HCT116 (cell line): ENCODE measurements at regions not wholly inside any gene's neighbourhood (a gene's known extent, or its start where the extent isn't known, plus 50 kb on each side); places are given as distances from the start of the nearest gene placed in this dataset.

Source experiments
- ATAC-seq: fragments of 200-7000 bp; cut with Tn5 transposase; 2 replicates; pipeline ENCODE4 v1.9.1; 2020; ENCODE audit warnings: mild to moderate bottlenecking, moderate library complexity
- BruUV-seq: library from RNA; stranded (reverse); fragments of 400-500 nt; replicated peaks from 2 replicates; lab custom pipeline; 2021; lab: Mats Ljungman, UMichigan
- CTCF ChIA-PET: fragments of 300-600 bp; sonication (Branson Sonifier 250); formaldehyde crosslinking; loops from one replicate; lab custom pipeline; 2021; ENCODE audit warnings: antibody characterized with exemption; lab: Charles Lee
- POLR2A ChIA-PET: fragments of 300-600, 350-600 bp; sonication (Branson Sonifier 250); formaldehyde crosslinking; loops from one replicate; lab custom pipeline; 2021; ENCODE audit warnings: antibody characterized with exemption; lab: Charles Lee
- RAD21 ChIA-PET, 2 experiments: fragments of 300-600 bp; sonication (Branson Sonifier 250); formaldehyde crosslinking; loops; one replicate each; lab custom pipeline; 2023; ENCODE audit warnings: low total read pairs in 2 of 2; ENCODE audit not compliant: uncharacterized antibody in 2 of 2, unreplicated experiment in 2 of 2, low non-redundant PET in 1 of 2; lab: Charles Lee
- DNase-seq: peaks from one replicate; pipeline ENCODE4 v3.0.0-alpha.2; 2010; ENCODE audit warnings: low read depth, low spot score
- H2AFZ ChIP-seq: fragments of 200-600 bp; shearing (Covaris generic), sonication (generic); 2 replicates; pipeline ENCODE4 v1.6.1; 2017; ENCODE audit warnings: low read depth, mixed run types, mixed read lengths, antibody characterized with exemption, low read length; ENCODE audit not compliant: poor library complexity, severe bottlenecking
- H3K27ac ChIP-seq: 2 replicates; pipeline ENCODE4 v1.5.1; 2012; ENCODE audit warnings: low read depth, low read length
- H3K27me3 ChIP-seq: fragments of 200-600 bp; sonication (generic); 2 replicates; pipeline ENCODE4 v1.6.1; 2016; ENCODE audit warnings: mixed run types, low read length, mixed read lengths; ENCODE audit not compliant: insufficient read depth
- H3K36me3 ChIP-seq, 2 experiments: fragments of 200-500 bp in 1 of 2; fragments of 200-600 bp in 1 of 2; sonication (Bioruptor generic) in 1 of 2; sonication (generic) in 1 of 2; 2 replicates each; pipeline versions ENCODE4 v1.5.1 to v1.6.1; 2014 to 2016; ENCODE audit warnings: low read length in 2 of 2, inconsistent platforms in 1 of 2, mixed read lengths in 1 of 2, mixed run types in 1 of 2; ENCODE audit not compliant: insufficient read depth in 2 of 2, control insufficient read depth in 1 of 2
- H3K4me1 ChIP-seq, 2 experiments: fragments of 200-600 bp in 1 of 2; sonication (generic) in 1 of 2; 2 replicates each; pipeline versions ENCODE4 v1.5.1 to v1.6.1; 2012 to 2017; ENCODE audit warnings: low read length in 2 of 2, inconsistent platforms in 1 of 2, mild to moderate bottlenecking in 1 of 2, mixed read lengths in 1 of 2, mixed run types in 1 of 2, moderate library complexity in 1 of 2; ENCODE audit not compliant: insufficient read depth in 2 of 2, control insufficient read depth in 1 of 2
- H3K4me2 ChIP-seq: fragments of 200-600 bp; sonication (generic); 2 replicates; pipeline ENCODE4 v1.6.1; 2017; ENCODE audit warnings: mixed run types, low read length, mixed read lengths
- H3K4me3 ChIP-seq, 2 experiments: fragments of 200-600 bp in 1 of 2; sonication (generic) in 1 of 2; replicated peaks in 1 of 2; 2 replicates each; pipeline ENCODE4 v1.5.1; 2011 to 2016; ENCODE audit warnings: low read length in 2 of 2, control low read depth in 1 of 2, low read depth in 1 of 2, mild to moderate bottlenecking in 1 of 2, mixed read lengths in 1 of 2, mixed run types in 1 of 2
- H3K79me2 ChIP-seq: fragments of 200-600 bp; sonication (generic); 2 replicates; pipeline ENCODE4 v1.6.1; 2017; ENCODE audit warnings: mild to moderate bottlenecking, mixed run types, low read length, moderate library complexity, mixed read lengths; ENCODE audit not compliant: insufficient read depth
- H3K9ac ChIP-seq: fragments of 200-600 bp; sonication (generic); 2 replicates; pipeline ENCODE4 v1.6.1; 2016; ENCODE audit warnings: low read length, mixed read lengths
- H3K9me2 ChIP-seq: fragments of 200-600 bp; sonication (generic), shearing (Covaris generic); 2 replicates; pipeline ENCODE4 v1.6.1; 2017; ENCODE audit warnings: mixed run types, mild to moderate bottlenecking, moderate library complexity; ENCODE audit not compliant: insufficient read depth
- H3K9me3 ChIP-seq, 2 experiments: fragments of 200-500 bp in 1 of 2; fragments of 200-600 bp in 1 of 2; sonication (Bioruptor generic) in 1 of 2; sonication (generic) in 1 of 2; 2 replicates each; pipeline ENCODE4 v1.6.1; 2014 to 2017; ENCODE audit warnings: low read length in 2 of 2, mixed read lengths in 2 of 2, inconsistent platforms in 1 of 2, low read depth in 1 of 2, mild to moderate bottlenecking in 1 of 2, mixed run types in 1 of 2, moderate library complexity in 1 of 2; ENCODE audit not compliant: control insufficient read depth in 1 of 2, insufficient read depth in 1 of 2
- H4K20me1 ChIP-seq: fragments of 200-600 bp; sonication (generic), shearing (Covaris generic); 2 replicates; pipeline ENCODE4 v1.6.1; 2017; ENCODE audit warnings: mixed run types, mild to moderate bottlenecking, moderate library complexity; ENCODE audit not compliant: insufficient read depth
- CBX3 ChIP-seq: IDR thresholded peaks from 2 replicates; pipeline ENCODE4 v1.6.1; 2012; ENCODE audit warnings: low read depth
- EGR1 ChIP-seq: IDR thresholded peaks from 2 replicates; pipeline ENCODE4 v1.6.1; 2012; ENCODE audit warnings: low read depth
- ELF1 ChIP-seq: IDR thresholded peaks from 2 replicates; pipeline ENCODE4 v1.6.1; 2012; ENCODE audit warnings: low read depth, borderline replicate concordance
- EZH2 ChIP-seq: fragments of 200-600 bp; sonication (generic); IDR thresholded peaks from 2 replicates; pipeline ENCODE4 v1.6.1; 2017; ENCODE audit warnings: antibody characterized with exemption, mixed run types
- EZH2phosphoT487 ChIP-seq: fragments of 200-600 bp; IDR thresholded peaks from 2 replicates; pipeline ENCODE4 v1.6.1; 2018; ENCODE audit warnings: antibody characterized with exemption, borderline replicate concordance
- FOSL1 ChIP-seq: IDR thresholded peaks from 2 replicates; pipeline ENCODE4 v1.6.1; 2012; ENCODE audit warnings: low read depth
- JUND ChIP-seq: IDR thresholded peaks from 2 replicates; pipeline ENCODE4 v1.6.1; 2012
- POLR2A ChIP-seq: IDR thresholded peaks from 2 replicates; pipeline ENCODE4 v1.7.0; 2011; ENCODE audit warnings: borderline replicate concordance; ENCODE audit not compliant: insufficient read depth, insufficient read length; ENCODE audit errors: extremely low read depth
- POLR2AphosphoS5 ChIP-seq: IDR thresholded peaks from 2 replicates; pipeline ENCODE4 v1.6.1; 2011; ENCODE audit warnings: mild to moderate bottlenecking, low read depth, low read length, moderate library complexity
- RAD21 ChIP-seq: IDR thresholded peaks from 2 replicates; pipeline ENCODE4 v1.6.1; 2012; ENCODE audit warnings: low read depth, mild to moderate bottlenecking
- SIN3A ChIP-seq: IDR thresholded peaks from 2 replicates; pipeline ENCODE4 v1.6.1; 2012; ENCODE audit warnings: low read depth
- SP1 ChIP-seq: IDR thresholded peaks from 2 replicates; pipeline ENCODE4 v1.6.1; 2012; ENCODE audit warnings: low read depth
- SRF ChIP-seq: IDR thresholded peaks from 2 replicates; pipeline ENCODE4 v1.6.1; 2012; ENCODE audit warnings: low read depth
- YY1 ChIP-seq: IDR thresholded peaks from 2 replicates; pipeline ENCODE4 v1.6.1; 2011; ENCODE audit warnings: low read length, low read depth, moderate library complexity, mild to moderate bottlenecking; ENCODE audit not compliant: insufficient replicate concordance; ENCODE audit errors: extremely low read depth
- ZFX ChIP-seq: fragments of 450-650 bp; IDR thresholded peaks from 2 replicates; pipeline ENCODE4 v1.6.1; 2017
- ZNF274 ChIP-seq: fragments of 200-500 bp; sonication (Bioruptor generic); IDR thresholded peaks from 2 replicates; pipeline ENCODE4 v1.6.1; 2014; ENCODE audit warnings: mild to moderate bottlenecking, low read depth, low read length, inconsistent platforms
- intact Hi-C: fragments of 100-400 bp; cut with micrococcal nuclease; formaldehyde crosslinking; loops from 2 replicates; pipeline ENCODE4 v1.10.0; 2022
- TF ChIP-seq, protein P1 (sequence below): IDR thresholded peaks from 2 replicates; pipeline ENCODE4 v1.6.1; 2012
- TF ChIP-seq, protein P2 (sequence below): IDR thresholded peaks from 2 replicates; pipeline ENCODE4 v1.6.1; 2012
- TF ChIP-seq, protein P3 (sequence below), 3 experiments: fragments of 200-600 bp in 1 of 3; sonication (generic) in 1 of 3; IDR thresholded peaks in 2 of 3; conservative IDR thresholded peaks in 1 of 3; 2 replicates each; pipeline ENCODE4 v1.5.1; 2012 to 2017; ENCODE audit warnings: low read depth in 2 of 3, low read length in 2 of 3, antibody characterized with exemption in 1 of 3, borderline replicate concordance in 1 of 3, control low read depth in 1 of 3, mild to moderate bottlenecking in 1 of 3, mixed read lengths in 1 of 3, mixed run types in 1 of 3, moderate library complexity in 1 of 3; ENCODE audit not compliant: insufficient read depth in 1 of 3
- TF ChIP-seq, protein P4 (sequence below): IDR thresholded peaks from 2 replicates; pipeline ENCODE4 v1.6.1; 2011; ENCODE audit warnings: mild to moderate bottlenecking, low read length, moderate library complexity; ENCODE audit not compliant: insufficient replicate concordance; ENCODE audit errors: extremely low read depth

DNA sequence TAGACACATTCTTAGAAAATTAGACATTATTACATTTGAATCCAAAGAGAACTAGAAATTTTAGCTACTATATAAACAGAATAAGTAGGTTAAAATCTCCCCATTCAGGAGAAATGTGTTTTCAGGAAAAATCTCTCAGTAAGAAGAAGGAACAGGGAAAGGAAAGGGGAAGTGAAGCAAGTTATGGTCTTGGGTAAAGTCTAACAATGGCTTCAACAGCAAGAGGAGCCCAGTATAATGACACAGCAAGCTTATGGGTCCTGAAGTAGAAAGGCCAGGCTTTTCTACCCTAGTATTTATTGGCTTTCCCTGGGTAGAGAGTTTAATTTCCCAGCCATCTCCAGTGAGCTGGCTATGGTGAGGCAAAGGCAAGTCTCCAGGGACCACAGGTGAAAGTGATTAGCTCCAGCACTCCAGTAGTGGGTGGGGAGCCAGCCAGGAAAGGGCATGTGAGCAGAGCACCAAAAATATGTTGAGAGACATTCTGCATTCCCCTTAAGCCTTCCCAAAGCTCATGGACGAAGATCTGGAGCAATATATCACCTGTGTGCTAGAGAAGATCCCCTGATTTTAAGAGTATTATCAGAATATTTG lies 981.7 kb downstream of the NR2F1-AS1 start (continued):
- TF ChIP-seq, protein P1, sequence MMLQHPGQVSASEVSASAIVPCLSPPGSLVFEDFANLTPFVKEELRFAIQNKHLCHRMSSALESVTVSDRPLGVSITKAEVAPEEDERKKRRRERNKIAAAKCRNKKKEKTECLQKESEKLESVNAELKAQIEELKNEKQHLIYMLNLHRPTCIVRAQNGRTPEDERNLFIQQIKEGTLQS, result no peak
- TF ChIP-seq, protein P2, sequence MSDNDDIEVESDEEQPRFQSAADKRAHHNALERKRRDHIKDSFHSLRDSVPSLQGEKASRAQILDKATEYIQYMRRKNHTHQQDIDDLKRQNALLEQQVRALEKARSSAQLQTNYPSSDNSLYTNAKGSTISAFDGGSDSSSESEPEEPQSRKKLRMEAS, result no peak
- TF ChIP-seq SIN3A, result no peak
- TF ChIP-seq SP1, result no peak
- TF ChIP-seq, protein P3, sequence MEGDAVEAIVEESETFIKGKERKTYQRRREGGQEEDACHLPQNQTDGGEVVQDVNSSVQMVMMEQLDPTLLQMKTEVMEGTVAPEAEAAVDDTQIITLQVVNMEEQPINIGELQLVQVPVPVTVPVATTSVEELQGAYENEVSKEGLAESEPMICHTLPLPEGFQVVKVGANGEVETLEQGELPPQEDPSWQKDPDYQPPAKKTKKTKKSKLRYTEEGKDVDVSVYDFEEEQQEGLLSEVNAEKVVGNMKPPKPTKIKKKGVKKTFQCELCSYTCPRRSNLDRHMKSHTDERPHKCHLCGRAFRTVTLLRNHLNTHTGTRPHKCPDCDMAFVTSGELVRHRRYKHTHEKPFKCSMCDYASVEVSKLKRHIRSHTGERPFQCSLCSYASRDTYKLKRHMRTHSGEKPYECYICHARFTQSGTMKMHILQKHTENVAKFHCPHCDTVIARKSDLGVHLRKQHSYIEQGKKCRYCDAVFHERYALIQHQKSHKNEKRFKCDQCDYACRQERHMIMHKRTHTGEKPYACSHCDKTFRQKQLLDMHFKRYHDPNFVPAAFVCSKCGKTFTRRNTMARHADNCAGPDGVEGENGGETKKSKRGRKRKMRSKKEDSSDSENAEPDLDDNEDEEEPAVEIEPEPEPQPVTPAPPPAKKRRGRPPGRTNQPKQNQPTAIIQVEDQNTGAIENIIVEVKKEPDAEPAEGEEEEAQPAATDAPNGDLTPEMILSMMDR (IDR thresholded peaks at IDR 0.05 in 2 of 3, conservative IDR thresholded peaks at IDR 0.05 in 1 of 3; ENCODE audit: borderline replicate concordance in 1 of 3, insufficient read depth in 1 of 3, low read depth in 2 of 3, low read length in 2 of 3), result no peak
- no peak for TF ChIP-seq ZFX
- TF ChIP-seq ELF1, result no peak
- TF ChIP-seq EGR1, result no peak
- TF ChIP-seq YY1, result no peak

DNA sequence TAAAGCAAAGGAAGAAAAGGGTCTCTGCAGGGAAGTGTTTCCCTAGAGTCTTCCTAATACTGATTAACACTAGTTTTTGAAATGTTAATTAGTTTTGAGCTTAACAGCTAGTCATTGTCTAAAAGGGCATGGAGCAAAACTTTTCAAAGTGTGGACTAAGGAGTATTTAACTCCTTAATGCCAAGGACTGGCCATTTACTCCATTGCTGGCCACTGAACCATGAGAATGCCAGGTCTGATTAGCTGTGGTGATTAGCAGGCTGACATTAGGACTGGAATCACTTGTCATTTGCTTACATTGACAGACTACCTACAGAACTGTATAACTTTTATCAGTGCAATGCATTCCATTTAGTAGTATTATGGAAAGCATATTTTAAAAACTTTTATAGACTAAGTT lies 987.0 kb downstream of the NR2F1-AS1 start:
- BruUV-seq, result no TSS peak
- Histone ChIP-seq H3K27me3 (no peaks in the 10 kb centered on the region), H3K27ac (no peak overlapping the region), H4K20me1 (no peaks in the 10 kb centered on the region), H3K36me3 (no peaks in the 10 kb centered on the region), H3K9me2 (0 out of 2 replicates have a peak, but pooled peaks cover 4% of the 10 kb centered on the region), H3K4me1 (no peaks in the 10 kb centered on the region), H3K79me2 (no peaks in the 10 kb centered on the region), H2AFZ (no peak overlapping the region), H3K4me3 (no peak overlapping the region), H3K9me3 (no peaks in the 10 kb centered on the region), H3K4me2 (no peak overlapping the region), H3K9ac (no peak overlapping the region)
- POLR2A ChIA-PET, result no interaction called here
- CTCF ChIA-PET, result no interaction called here
- RAD21 ChIA-PET, result no interaction called here
- DNase-seq (no peak), ATAC-seq (no peak)
- intact Hi-C loops, result no loop called here
- TF ChIP-seq SIN3A (no peak), EZH2 (no peak), ZNF274 (no peak), CBX3 (no peak), FOSL1 (no peak), POLR2AphosphoS5 (no peak), YY1 (no peak), EGR1 (no peak), EZH2phosphoT487 (no peak), RAD21 (no peak), JUND (no peak), SRF (no peak), ELF1 (no peak), POLR2A (no peak)
- TF ChIP-seq, protein P4, sequence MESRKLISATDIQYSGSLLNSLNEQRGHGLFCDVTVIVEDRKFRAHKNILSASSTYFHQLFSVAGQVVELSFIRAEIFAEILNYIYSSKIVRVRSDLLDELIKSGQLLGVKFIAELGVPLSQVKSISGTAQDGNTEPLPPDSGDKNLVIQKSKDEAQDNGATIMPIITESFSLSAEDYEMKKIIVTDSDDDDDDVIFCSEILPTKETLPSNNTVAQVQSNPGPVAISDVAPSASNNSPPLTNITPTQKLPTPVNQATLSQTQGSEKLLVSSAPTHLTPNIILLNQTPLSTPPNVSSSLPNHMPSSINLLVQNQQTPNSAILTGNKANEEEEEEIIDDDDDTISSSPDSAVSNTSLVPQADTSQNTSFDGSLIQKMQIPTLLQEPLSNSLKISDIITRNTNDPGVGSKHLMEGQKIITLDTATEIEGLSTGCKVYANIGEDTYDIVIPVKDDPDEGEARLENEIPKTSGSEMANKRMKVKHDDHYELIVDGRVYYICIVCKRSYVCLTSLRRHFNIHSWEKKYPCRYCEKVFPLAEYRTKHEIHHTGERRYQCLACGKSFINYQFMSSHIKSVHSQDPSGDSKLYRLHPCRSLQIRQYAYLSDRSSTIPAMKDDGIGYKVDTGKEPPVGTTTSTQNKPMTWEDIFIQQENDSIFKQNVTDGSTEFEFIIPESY, result no peak
